ENCODE measurements at regions not wholly inside any gene's neighbourhood (a gene's known extent, or its start where the extent isn't known, plus 50 kb on each side); places are given as distances from the start of the nearest gene placed in this dataset.

DNA sequence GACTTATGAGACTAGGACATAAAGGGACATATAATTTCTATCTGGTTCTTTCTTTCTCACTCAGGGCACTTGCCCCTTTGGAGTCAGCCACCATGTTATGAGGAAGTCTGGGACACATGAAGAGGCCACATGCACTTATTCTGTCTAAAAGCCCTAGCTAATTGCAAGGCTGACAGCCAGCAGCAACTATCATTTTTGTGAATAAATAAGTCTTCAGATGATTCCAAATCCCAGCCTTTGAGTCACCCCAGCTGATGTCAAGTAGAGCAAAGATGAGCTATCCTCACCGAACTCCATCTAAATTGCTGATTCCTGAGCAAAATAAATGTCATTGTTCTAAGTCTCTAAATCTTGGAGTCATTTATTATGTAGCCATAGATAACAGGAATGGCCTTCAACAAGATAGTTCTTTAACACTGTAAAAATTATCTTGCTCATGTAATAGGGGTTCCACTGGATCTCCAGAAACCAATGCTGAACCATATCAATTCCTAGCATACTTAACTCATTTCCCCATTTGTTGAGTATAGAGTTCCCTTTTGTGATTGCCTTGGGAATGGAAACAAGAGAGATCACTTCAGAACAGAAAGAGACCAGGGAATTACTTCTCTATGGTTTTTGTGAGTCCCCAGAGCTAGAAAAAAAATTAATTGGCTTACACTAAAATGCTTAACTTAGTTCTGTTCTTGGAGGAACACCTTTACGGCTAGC lies 50.6 kb upstream of the FN1 start:
- TF ChIP-seq, protein P1, sequence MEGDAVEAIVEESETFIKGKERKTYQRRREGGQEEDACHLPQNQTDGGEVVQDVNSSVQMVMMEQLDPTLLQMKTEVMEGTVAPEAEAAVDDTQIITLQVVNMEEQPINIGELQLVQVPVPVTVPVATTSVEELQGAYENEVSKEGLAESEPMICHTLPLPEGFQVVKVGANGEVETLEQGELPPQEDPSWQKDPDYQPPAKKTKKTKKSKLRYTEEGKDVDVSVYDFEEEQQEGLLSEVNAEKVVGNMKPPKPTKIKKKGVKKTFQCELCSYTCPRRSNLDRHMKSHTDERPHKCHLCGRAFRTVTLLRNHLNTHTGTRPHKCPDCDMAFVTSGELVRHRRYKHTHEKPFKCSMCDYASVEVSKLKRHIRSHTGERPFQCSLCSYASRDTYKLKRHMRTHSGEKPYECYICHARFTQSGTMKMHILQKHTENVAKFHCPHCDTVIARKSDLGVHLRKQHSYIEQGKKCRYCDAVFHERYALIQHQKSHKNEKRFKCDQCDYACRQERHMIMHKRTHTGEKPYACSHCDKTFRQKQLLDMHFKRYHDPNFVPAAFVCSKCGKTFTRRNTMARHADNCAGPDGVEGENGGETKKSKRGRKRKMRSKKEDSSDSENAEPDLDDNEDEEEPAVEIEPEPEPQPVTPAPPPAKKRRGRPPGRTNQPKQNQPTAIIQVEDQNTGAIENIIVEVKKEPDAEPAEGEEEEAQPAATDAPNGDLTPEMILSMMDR (IDR thresholded peaks at IDR 0.05): no peak
- TF ChIP-seq POLR2A (IDR thresholded peaks at IDR 0.05): no peak
- no peak for TF ChIP-seq POLR2AphosphoS5 (IDR thresholded peaks at IDR 0.05)
